ENCODE measurements at regions not wholly inside any gene's neighbourhood (a gene's known extent, or its start where the extent isn't known, plus 50 kb on each side); places are given as distances from the start of the nearest gene placed in this dataset.

DNA sequence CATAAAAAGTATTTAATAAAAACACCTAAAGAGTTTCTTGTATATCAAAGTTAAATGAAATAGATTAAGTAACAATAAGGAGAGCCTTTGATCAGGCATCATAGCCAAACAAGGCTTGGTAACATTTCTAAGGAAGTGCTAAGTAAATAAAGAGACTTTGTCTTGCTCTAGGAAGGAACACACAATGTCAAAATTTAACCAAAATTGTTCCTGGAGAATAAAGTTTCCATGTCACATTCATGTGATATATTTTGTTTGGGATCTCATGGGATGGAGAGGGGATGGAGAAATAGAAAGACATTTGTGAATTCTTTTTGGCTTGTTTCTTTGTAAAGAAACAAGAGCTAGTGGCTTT, 201.9 kb upstream of the DTNBP1 start:
- no peak overlapping the region for H3K4me3 ChIP-seq (ENCODE audit: low read length)
- no peak for DNase-seq (ENCODE audit: low read depth, low spot score)

DNA sequence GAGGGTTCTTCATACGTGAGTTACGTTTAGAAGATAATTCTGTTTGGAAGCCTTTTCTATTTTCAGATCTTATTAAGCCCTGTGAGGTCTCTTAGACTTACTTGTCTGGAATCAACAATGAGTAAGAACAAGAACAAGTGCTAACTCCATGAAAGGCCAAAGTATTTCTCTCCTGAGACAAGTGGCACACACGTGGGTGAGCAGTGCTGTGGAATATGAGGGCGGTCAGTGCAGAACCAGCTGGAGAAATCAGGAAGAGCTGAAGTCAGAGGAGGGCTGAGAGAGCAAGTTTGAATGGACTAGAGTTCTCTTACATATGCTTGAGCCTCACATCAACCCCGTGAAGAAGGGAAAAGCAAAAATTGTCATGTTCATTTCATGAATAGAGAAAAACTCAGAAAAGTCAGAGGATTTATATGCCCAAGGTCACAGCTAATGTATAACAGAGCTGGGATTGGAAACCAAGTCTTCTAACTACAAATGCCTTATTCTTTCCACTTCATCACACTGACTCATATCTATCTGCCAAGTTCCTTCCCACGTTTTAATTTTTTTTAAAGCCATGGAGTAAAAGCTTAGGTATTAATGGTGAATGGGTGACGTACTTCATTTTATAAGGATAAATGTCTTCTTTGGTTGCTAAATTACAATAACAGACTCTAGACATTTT, 201.3 kb upstream of the DTNBP1 start:
- no peak for DNase-seq (ENCODE audit: low read depth, low spot score)
- H3K4me3 ChIP-seq (ENCODE audit: low read length), result no peak overlapping the region

DNA sequence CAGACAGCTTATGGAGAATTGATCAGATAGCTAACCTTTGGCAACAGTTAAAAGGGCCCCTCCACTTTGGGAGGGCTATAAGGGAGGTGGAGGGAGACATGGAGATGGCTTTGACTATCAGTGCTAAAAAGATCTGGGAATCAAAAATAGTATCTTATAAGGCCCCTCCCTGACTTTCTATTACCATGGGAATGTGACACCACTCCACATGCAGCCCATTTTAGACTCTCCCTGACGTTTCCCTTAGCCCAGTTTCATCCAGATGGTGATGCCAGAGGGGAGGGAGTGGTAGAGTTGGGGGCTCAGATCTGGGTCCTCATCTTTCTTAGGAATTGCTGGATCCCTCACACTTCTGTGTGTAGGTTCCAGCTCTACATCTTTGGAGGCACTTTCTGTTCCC, 200.0 kb upstream of the DTNBP1 start:
- no peak for DNase-seq (ENCODE audit: low read depth, low spot score)
- H3K4me3 ChIP-seq (ENCODE audit: low read length), result no peak overlapping the region

DNA sequence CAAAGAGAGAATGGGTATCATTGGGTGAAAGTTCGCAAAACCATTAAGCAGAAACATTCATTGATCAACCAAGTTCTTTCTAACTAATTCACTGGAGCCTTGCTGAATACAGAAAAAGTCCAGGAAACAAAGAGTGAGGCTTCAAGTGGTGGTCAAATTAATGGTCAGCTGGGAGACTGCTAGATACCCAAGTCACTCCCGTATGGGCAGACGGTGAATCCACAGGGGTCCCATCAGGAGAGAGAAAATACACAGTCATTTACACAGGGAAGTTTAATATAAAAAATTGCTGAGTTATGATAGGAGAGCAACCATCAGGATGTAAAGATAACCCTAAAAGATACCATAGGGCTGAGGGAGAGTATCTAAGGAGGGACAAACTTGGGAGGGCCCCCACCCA, 198.7 kb upstream of the DTNBP1 start:
- no peak for DNase-seq (ENCODE audit: low read depth, low spot score)

DNA sequence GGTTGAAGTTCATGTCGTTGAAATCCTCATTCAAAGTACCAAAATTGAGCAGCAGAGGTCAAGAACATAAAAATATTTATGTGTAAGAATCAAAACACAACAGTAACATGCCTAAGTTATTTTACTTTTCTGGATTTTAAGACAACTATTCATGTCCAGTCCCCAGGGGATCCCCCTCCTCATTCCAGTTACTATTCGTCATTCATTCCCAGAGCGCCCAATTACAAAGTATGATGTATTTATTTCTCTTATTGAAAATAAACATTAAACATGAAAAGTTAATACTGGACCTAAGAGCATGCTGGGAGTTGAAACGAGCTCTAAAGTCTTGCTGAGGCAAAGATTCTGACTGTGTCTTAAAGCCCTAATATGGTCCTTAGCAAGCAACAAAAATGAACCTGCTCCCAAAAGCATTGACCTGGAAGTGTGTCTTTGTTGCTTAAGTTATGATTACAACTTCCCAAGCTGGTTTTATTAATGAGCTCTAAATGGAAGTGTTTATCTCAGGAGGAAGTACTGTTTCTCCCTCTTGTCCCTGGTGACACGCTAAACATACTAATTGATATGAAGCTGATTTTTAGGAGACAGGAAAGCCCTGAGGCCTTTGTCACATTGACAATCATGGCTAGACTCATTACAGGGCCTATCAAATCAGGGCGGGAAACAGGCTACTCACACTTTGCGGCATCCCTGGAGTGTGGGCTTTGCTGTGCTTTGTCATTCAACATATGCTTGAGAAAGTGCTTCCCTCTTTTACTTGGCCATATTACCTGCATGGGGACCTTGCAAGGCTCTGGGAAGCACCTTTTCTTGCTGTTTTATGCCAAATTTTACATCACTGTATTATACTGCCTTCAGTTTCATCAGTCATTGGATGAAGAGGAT, 192.2 kb upstream of the DTNBP1 start:
- no peak overlapping the region for H3K4me3 ChIP-seq (ENCODE audit: low read length)
- no peak for DNase-seq (ENCODE audit: low read depth, low spot score)

More for the DNA sequence above, 198.7 kb upstream of the DTNBP1 start:
- H3K4me3 ChIP-seq (ENCODE audit: low read length), result no peak overlapping the region

DNA sequence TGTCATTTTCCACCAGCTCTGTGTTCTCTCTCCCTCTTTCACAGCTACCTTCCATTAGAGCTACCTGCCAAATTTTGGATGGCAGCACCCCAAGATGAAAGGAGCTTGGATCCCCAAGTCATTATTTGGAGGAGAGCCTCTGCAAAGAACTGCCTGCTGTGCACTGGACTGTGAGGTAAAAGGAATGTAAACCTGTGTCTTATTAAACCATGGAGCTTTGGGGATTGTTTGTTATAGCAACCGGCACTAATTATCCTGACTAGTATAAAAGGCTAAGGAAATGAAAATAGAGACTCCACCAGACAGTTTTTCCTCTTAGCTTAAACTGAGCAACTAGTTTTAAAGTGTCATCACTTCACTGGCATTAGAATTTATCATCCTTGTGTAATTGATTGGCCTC, 191.6 kb upstream of the DTNBP1 start:
- no peak for DNase-seq (ENCODE audit: low read depth, low spot score)
- no peak overlapping the region for H3K4me3 ChIP-seq (ENCODE audit: low read length)

DNA sequence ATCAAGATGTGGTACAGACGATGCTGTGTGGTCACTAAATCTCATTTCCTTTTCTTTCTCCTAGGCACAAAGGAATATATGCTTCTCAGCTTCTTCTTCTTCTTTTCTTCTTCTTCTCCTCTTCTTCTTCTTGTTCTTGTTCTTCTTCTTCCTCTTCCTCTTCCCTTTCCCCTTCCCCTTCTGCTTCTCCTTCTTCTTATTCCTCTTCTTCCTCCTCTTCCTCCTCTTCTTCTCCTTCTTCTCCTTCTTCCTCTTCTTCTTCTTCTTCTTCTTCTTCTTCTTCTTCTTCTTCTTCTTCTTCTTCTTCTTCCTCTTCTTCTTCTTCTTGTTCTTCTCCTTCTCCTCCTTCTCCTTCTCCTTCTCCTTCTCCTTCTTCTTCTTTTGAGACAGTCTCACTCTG, 190.4 kb upstream of the DTNBP1 start:
- H3K4me3 ChIP-seq (ENCODE audit: low read length), result no peak overlapping the region
- no peak for DNase-seq (ENCODE audit: low read depth, low spot score)

DNA sequence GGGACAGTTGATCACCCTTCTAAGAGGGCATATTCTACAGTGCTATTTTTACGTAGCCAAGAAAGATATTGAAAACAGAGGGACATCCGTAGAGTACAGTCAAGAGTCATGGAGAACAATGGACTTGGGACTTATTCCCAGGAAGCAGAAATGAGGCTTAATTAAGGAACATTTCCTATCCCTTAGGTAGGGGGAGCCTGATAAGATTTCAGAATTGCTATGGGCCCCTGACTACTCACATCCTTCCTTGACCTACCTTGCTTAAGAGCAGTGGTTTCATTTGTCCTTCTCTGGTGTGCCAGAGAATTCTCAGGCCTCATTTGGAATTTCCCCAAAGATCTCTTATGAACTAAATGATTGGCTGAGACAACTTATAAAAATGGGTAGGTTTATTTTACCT, 189.5 kb upstream of the DTNBP1 start:
- no peak overlapping the region for H3K4me3 ChIP-seq (ENCODE audit: low read length)
- DNase-seq (ENCODE audit: low read depth, low spot score), result no peak

DNA sequence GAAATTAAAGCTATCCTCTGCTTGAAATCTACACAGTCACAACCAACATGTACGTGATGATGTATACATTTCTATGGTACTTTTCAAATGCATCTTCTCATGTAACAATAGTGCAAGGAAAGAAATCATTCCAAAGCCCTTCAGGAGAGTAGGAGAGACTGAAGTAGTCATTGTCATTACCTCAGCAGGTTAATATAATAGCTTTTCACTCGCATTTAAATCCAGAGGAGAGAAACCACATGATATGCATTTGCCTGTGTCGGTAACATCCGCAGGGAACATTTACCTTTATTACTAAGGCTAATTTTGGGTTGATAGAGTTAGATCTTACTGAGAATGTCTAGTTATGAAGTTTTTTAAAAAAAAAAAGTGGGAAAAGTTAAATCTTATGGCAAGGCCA, 186.6 kb upstream of the DTNBP1 start:
- H3K4me3 ChIP-seq (ENCODE audit: low read length), result no peak overlapping the region
- DNase-seq (ENCODE audit: low read depth, low spot score), result no peak

DNA sequence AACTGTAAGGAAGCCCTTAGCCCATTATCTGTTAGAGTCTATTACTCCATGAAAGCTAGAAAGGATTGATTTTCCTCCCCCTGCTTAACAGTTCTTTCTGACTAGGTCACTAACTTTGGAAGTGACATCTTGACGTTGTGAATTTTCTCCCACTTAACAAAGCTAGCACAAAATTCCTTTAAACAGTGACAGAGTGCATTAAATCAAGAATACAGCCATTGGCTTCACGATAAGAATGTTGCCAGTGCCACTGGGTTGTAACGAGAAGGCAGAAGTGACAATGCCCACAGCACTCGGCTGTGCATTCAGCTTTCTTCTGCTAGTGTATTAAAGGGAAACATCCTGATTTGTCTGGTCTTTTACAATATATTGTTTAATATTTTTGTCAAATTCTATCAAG, 182.7 kb upstream of the DTNBP1 start:
- no peak for DNase-seq (ENCODE audit: low read depth, low spot score)
- H3K4me3 ChIP-seq (ENCODE audit: low read length), result no peak overlapping the region

DNA sequence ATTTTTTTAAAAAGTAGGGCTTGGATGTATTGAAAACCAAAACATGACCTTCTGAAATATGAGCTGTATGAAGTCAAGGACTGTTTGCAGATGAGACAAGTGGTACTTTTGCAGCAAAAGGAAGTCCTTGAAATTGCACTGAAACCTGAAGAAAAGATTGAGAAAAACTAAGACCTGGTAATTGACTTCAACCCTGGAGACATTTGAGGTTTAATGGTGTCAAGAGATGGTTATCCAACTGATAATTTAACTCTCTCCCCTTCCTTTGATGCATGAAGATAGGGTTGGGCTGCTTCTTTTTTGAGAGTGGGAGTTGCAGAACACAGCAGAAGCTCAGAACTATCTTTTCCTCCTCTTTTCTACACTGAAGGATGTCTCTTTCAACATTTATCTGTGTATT, 180.9 kb upstream of the DTNBP1 start:
- no peak overlapping the region for H3K4me3 ChIP-seq (ENCODE audit: low read length)
- DNase-seq (ENCODE audit: low read depth, low spot score), result no peak

DNA sequence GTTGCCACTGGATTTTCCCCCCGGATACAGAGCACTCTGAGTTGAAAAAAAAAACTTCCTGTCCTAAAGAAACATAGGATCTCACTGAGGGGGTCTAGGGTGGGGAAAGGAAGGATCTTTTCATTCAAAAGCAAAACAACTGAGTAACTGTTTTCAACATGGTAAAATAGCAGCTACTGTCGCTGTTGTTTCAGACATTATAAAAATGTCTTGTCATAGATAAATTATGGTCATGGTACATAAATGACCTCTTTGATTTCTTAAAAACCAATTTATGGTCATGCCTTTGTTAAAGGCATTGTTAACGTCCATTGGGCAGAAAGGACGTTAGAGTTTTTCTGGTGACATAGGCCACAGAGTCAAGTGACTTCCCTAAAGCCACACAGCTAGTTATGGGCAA, 180.4 kb upstream of the DTNBP1 start:
- no peak overlapping the region for H3K4me3 ChIP-seq (ENCODE audit: low read length)
- no peak for DNase-seq (ENCODE audit: low read depth, low spot score)

DNA sequence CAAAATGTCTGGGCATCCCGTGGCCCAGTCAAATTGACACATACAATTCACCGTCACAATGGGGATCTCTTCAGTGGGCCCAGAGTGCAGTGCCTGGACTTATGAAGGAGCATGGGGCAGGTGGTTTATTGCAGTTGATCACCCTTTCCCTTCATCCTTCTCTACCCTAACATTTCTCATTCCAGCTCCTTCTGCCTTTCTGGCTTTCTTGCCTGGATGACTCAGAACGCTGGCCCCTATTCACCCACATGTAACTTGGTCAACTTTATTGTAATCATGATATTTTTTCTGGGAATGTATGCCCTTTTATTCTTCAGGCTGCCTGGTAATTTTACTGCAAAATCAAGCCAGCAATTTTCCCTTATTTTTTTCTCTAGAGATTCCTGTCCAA, 179.9 kb upstream of the DTNBP1 start:
- no peak for DNase-seq (ENCODE audit: low read depth, low spot score)
- no peak overlapping the region for H3K4me3 ChIP-seq (ENCODE audit: low read length)

DNA sequence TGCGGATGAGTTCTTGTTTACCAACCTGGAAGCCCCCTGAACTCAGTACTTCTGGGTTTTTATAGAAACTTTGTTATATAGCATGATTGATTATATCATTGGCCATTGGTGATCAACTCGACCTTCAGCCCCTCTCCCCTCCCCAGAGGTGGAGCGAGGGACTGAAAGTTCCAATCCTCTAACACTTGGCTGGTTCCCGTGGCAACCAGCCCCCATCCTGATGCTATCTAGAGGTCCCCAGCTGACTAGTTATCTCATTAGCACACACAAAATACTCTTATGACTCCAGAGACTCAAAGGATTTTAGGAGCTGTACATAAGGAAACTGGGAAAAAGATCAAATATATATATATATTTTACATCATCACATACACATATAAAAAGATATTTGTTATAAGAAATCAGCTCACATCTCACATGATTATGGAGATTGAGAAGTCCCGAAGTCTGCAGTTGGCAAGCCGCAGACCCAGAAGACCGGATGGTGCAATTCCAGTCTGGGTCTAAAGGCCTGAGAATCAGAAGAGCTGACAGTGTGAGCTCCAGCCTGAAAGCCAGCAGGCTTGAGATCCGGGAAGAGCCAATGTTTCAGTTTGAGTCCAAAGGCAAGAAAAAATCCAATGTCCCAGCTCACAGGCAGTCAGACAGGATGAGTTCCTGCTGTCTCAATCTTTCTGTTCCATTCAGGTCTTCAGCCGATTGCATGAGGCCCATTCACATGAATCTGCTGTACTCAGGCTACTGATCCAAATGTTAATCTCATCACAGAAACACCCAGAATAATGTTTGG, 179.3 kb upstream of the DTNBP1 start:
- no peak overlapping the region for H3K4me3 ChIP-seq (ENCODE audit: low read length)
- no peak for DNase-seq (ENCODE audit: low read depth, low spot score)

DNA sequence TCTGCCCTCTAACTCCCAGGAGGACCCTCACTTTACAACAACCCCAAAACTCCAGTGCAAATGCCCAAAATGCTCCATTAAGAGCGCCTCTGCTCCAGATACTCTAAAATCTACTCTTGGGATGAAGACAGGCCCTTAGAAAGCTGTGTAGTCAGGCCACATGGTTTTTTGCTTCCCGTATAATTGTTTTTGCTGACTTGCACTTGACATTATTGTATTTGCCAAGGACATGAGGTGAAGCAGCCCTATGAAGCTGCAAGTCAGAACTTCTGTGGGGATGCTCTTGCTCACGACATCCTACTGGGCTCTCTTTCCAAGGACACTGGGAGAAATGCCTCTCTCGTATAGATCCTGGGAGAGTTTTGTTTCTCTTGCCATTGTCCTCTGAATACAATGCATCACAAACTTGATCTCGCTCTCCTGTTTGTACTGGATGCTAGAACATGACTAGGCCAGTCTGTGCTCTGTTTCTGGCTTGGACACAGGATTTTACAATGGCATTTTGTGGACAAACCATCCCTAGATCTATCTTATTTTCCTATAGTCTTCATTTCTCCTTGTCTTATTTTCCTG, 177.2 kb upstream of the DTNBP1 start:
- H3K4me3 ChIP-seq (ENCODE audit: low read length), result no peak overlapping the region
- no peak for DNase-seq (ENCODE audit: low read depth, low spot score)

DNA sequence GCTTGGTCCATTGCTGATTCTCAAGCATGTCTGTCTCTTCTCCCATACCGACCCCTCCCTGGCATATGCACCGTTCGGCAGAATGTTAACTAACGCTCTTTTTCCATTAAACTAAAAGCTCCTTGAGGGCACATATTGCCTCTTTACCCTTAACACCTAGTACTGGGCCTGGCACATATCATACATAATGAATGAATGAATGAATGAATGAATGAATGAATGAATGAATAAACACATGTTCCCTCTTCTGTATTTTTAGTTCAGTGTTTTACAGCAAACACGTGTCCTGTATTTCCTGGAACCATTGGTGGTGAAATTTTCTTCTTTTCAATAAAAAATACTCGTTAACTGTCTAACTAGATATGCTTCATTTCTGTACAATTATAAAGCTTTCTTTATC, 174.4 kb upstream of the DTNBP1 start:
- H3K4me3 ChIP-seq (ENCODE audit: low read length), result no peak overlapping the region
- DNase-seq (ENCODE audit: low read depth, low spot score), result no peak

DNA sequence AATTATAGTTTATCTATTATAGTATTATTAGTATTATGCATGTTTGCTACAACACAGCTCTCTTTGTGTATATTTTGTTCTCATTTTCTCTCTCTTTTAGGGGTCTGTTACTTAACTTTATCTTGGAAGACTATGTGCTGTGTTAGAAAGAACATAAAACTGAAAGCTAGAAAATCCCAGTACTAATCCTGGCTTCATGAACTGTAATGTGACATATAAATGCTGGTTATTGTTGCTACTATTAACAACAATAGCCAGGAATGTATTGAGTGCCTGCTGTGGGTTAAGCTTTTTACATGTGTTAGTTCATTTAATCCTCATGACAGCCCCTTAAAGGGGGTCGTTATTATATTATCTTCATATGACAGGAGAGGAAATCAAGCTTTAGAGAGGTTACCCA, 170.0 kb upstream of the DTNBP1 start:
- H3K4me3 ChIP-seq (ENCODE audit: low read length), result no peak overlapping the region
- no peak for DNase-seq (ENCODE audit: low read depth, low spot score)

DNA sequence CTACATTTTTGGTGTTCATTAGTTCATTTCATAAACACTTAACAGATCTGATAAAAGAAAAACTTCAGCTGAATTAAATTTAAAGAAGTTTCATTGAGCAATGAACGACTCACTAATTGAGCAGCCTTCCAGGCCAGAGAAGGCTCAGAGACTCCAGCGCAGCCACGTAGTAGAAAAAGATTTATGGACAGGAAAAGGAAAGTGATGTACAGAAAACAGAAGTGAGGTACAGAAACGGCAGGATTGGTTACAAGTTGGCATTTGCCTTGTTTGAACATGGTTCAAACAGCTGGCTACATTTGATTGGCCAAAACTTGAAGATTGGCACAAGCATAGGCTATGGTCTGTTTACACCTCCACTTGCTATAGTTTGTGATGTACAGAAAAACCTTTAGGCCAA, 166.3 kb upstream of the DTNBP1 start:
- no peak for DNase-seq (ENCODE audit: low read depth, low spot score)
- H3K4me3 ChIP-seq (ENCODE audit: low read length), result no peak overlapping the region

DNA sequence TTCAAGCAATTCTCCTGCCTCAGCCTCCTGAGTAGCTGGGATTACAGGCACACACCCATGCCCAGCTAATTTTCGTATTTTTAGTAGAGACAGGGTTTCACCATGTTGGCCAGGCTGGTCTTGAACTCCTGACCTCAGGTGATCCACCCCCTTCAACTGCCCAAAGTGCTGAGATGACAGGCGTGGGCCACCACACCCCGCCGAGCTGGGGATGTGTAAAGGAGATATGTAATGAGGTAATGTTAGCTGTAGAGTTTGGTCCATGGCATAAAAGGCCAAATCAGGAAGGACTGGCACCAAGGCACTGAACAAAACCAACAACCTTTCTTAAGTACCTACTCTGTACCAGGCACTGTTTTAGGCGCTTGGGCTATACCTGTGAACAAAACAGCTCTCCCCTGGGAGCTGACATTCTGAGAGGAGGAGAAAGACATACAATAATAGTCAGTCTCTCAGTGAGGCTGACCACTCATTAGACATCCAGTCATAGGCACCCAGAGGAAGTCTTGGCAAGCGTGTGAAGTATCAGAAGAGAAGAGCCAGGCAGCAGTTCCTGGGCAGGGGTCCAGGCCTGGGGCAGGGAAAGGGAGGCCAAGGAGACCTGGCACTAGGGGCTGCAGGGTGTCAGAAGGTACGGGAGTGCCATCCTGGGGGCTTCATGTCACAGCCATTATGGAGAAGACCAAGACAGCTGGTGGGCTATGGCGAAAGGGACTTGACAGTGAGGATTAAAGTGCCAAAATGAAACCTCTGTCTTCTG, 164.8 kb upstream of the DTNBP1 start:
- no peak overlapping the region for H3K4me3 ChIP-seq (ENCODE audit: low read length)
- no peak for DNase-seq (ENCODE audit: low read depth, low spot score)

Data from Jurkat, Clone E6-1 (cell line).